CD4-positive, CD25-positive, alpha-beta regulatory T cell (primary cell): ENCODE measurements at regions not wholly inside any gene's neighbourhood (a gene's known extent, or its start where the extent isn't known, plus 50 kb on each side); places are given as distances from the start of the nearest gene placed in this dataset.
A peak's percentile ranks its signal among the peaks of the same experiment; 100 is the strongest.

Experiments
- ATAC-seq, 2 donors: fragments of 150-1000 bp; cut with Tn5 transposase; one replicate each; pipeline ENCODE4 v1.10.0; 2021; ENCODE audit warnings: low read depth in 2 of 2, moderate number of reproducible peaks in 2 of 2, moderate library complexity in 1 of 2
- DNase-seq, 3 donors: peaks; one replicate each; pipeline versions ENCODE4 v3.0.0 to v3.0.0-alpha.2; 2012 to 2022; ENCODE audit warnings: mixed read lengths in 1 of 3
- H3K27ac ChIP-seq: one replicate; pipeline ENCODE4 v1.7.0; 2013; ENCODE audit warnings: mild to moderate bottlenecking, low read length; ENCODE audit not compliant: insufficient read depth, poor library complexity, severe bottlenecking
- H3K27me3 ChIP-seq: one replicate; pipeline ENCODE4 v1.7.0; 2013; ENCODE audit warnings: low read length; ENCODE audit not compliant: control insufficient read depth, insufficient read depth
- H3K36me3 ChIP-seq: one replicate; pipeline ENCODE4 v1.7.0; 2013; ENCODE audit warnings: mild to moderate bottlenecking, low read length, moderate library complexity; ENCODE audit not compliant: control insufficient read depth, insufficient read depth
- H3K4me1 ChIP-seq: 2 replicates; pipeline ENCODE4 v1.7.0; 2013; ENCODE audit warnings: mild to moderate bottlenecking, low read length; ENCODE audit not compliant: insufficient read depth, control insufficient read depth, poor library complexity, severe bottlenecking
- H3K4me3 ChIP-seq: one replicate; pipeline ENCODE4 v1.7.0; 2013; ENCODE audit warnings: low read depth, mild to moderate bottlenecking, low read length, moderate library complexity
- H3K9me3 ChIP-seq, 2 experiments: 1 replicate in 1 of 2; 2 replicates in 1 of 2; pipeline ENCODE4 v1.7.0; 2013; ENCODE audit warnings: low read length in 2 of 2, mild to moderate bottlenecking in 1 of 2, moderate library complexity in 1 of 2; ENCODE audit not compliant: control insufficient read depth in 2 of 2
- H3K27ac Mint-ChIP-seq, 3 donors: one replicate each; pipeline ENCODE4 v1.8.0; 2020 to 2022; ENCODE audit warnings: mild to moderate bottlenecking in 3 of 3, mixed read lengths in 3 of 3, moderate library complexity in 2 of 3
- H3K27me3 Mint-ChIP-seq: one replicate; pipeline ENCODE4 v1.8.0; 2022; ENCODE audit warnings: mild to moderate bottlenecking, mixed read lengths
- H3K36me3 Mint-ChIP-seq: one replicate; pipeline ENCODE4 v1.8.0; 2020; ENCODE audit warnings: mixed read lengths
- H3K4me1 Mint-ChIP-seq, 4 donors: one replicate each; pipeline ENCODE4 v1.8.0; 2020 to 2022; ENCODE audit warnings: mixed read lengths in 4 of 4, mild to moderate bottlenecking in 1 of 4
- H3K4me3 Mint-ChIP-seq, 4 donors: one replicate each; pipeline ENCODE4 v1.8.0; 2020 to 2022; ENCODE audit warnings: mild to moderate bottlenecking in 4 of 4, mixed read lengths in 4 of 4, moderate library complexity in 3 of 4
- H3K9me3 Mint-ChIP-seq, 7 donors: one replicate each; pipeline ENCODE4 v1.8.0; 2020 to 2022; ENCODE audit warnings: mixed read lengths in 7 of 7, mild to moderate bottlenecking in 3 of 7, moderate library complexity in 2 of 7

DNA sequence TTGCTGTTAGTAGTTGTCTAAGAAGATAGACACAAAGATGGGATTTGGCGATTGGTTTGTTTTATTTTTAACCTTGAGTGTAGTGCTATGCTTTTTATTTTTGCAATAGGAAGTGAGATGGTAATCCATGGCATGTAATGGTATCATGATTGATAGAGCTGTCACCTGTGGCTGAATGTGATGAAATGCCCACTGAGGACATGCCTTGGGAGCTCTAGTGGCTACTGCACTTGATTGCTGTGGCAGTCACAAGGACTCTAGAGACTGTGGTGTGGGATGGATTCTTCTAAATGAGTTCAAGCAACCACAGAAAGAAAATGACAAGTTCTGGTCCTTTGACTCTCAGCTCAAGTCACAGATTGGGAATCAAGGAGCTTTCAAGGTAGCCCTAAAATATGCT is 139.4 kb downstream of the CYRIA start:
- H3K9me3 ChIP-seq = no peaks in the 10 kb centered on the region
- DNase-seq (no peak), ATAC-seq (no peak)
- H3K27me3 ChIP-seq = no peaks in the 10 kb centered on the region
- H3K4me3 ChIP-seq = no peak overlapping the region
- Mint-ChIP-seq H3K36me3 (no peaks in the 10 kb centered on the region), H3K4me1 (no peaks in the 10 kb centered on the region), H3K27me3 (peaks cover 7% of the 10 kb centered on the region), H3K4me3 (no peak overlapping the region), H3K27ac (no peak overlapping the region), H3K9me3 (peaks cover 0 to 3% (median 0%) of the 10 kb centered on the region in 7 donors)
- no peaks in the 10 kb centered on the region for H3K4me1 ChIP-seq
- H3K27ac ChIP-seq = no peak overlapping the region
- no peaks in the 10 kb centered on the region for H3K36me3 ChIP-seq

DNA sequence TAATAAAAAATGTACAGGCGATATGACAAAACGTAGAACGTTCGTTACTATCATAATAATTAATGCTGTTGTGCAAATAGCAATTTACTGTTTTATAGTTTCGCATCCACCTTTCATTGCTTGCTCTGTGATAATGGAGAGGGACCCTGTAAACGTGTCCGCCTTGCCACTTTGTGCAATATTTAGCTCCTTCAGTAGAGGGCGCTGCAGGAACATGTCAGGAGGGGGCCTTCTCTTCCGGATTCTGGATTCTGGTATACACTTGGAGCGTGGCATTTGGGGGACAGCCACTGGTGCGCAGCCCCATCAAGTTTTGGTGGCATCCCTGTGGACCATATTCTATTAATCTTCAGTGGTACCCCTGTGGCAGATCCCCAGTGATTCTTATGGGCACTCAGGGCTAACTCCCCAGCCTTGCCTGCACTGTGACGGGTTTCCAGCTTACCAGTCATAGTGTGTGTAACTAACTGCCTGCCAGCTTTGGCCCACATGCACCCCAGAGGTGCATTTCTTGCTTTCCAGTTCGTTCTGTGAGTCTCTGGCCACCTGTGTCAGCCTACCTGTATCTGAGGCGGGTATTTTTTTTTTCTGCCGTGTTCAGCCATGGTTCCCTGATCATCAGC is 140.3 kb downstream of the CYRIA start:
- Mint-ChIP-seq H3K4me1 (no peaks in the 10 kb centered on the region), H3K4me3 (no peak overlapping the region), H3K27me3 (peaks cover 7% of the 10 kb centered on the region), H3K9me3 (peaks cover 0 to 3% (median 0%) of the 10 kb centered on the region in 7 donors), H3K36me3 (no peaks in the 10 kb centered on the region), H3K27ac (no peak overlapping the region)
- Histone ChIP-seq H3K9me3 (no peaks in the 10 kb centered on the region), H3K27ac (no peak overlapping the region), H3K4me3 (no peak overlapping the region), H3K36me3 (no peaks in the 10 kb centered on the region), H3K27me3 (no peaks in the 10 kb centered on the region), H3K4me1 (no peaks in the 10 kb centered on the region)
- DNase-seq (peak in 1 of 3 donors; percentile 4), ATAC-seq (no peak)

DNA sequence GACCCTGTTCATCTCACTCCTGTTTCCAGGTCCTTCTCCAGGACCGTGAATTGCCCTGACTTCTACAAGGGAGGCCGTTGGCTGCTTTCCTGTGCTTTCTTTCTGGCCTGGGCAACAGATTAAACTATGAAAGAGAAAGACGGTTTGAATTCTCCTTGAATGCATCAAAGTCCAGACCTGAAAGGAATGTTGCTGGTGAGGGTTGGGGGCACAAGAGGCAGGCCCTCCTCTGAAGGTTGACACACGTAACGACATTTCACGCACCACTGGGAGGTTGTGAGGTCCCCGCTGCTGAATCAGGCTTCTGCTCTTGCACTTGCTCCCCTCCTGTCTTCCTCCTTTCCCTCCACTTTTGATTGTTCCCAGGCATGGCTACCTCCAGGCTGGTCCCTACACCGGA is 141.9 kb downstream of the CYRIA start:
- H3K4me3 Mint-ChIP-seq = no peak overlapping the region
- H3K4me3 ChIP-seq = no peak overlapping the region
- peaks cover 0 to 3% (median 0%) of the 10 kb centered on the region in 7 donors for H3K9me3 Mint-ChIP-seq
- H3K4me1 Mint-ChIP-seq = no peaks in the 10 kb centered on the region
- DNase-seq (no peak), ATAC-seq (no peak)
- no peaks in the 10 kb centered on the region for H3K4me1 ChIP-seq
- no peaks in the 10 kb centered on the region for H3K36me3 Mint-ChIP-seq
- H3K36me3 ChIP-seq = no peaks in the 10 kb centered on the region
- H3K27me3 ChIP-seq = no peaks in the 10 kb centered on the region
- H3K27ac Mint-ChIP-seq = no peak overlapping the region
- no peak overlapping the region for H3K27ac ChIP-seq
- no peaks in the 10 kb centered on the region for H3K9me3 ChIP-seq
- peaks cover 7% of the 10 kb centered on the region for H3K27me3 Mint-ChIP-seq

DNA sequence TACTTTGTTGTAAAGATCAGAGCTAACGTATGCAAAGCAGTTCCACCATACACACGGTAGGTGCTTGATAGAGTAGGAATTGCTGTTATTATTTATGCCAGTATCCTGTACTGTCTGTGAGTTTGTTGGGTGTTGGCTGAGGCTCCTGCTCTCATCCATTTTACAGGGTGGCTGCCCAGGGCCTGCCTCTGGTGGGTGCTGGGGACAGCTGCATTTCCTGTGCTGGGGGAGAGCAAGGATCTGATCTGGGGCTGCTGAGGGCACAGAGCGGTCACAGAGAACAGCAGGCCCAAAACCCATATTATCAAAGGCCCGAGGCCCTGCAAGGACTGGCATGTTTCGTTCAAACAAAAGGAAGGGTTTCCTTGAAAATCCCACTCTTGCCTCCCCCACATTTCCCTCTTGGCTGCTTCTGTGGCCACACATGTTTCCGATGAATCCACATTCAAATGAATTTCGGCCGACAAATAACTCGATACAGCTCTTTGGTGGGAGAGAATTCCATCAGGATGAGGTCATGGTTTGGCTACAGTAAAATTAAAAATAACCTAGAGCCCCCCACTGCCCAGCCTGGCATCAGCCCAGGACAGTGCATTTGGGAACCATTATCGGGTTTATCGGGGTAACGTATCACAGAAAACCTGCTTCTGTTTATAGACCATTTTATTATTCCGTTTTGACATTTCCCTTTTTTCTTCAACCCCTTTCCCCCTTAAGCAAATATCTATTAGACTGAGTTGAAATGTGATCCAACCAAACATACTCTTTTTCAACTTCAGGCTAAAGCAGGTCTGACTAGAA is 143.4 kb downstream of the CYRIA start:
- no peak for ATAC-seq
- H3K4me3 ChIP-seq = no peak overlapping the region
- peaks cover 0 to 3% (median 0%) of the 10 kb centered on the region in 7 donors for H3K9me3 Mint-ChIP-seq
- no peaks in the 10 kb centered on the region for H3K36me3 Mint-ChIP-seq
- H3K27me3 Mint-ChIP-seq = peaks cover 7% of the 10 kb centered on the region
- H3K4me1 Mint-ChIP-seq = peaks cover 0 to 2% (median 0%) of the 10 kb centered on the region in 4 donors
- DNase-seq = no peak
- no peak overlapping the region for H3K27ac Mint-ChIP-seq
- H3K4me3 Mint-ChIP-seq = no peak overlapping the region
- H3K9me3 ChIP-seq = no peaks in the 10 kb centered on the region
- H3K36me3 ChIP-seq = no peaks in the 10 kb centered on the region
- no peaks in the 10 kb centered on the region for H3K27me3 ChIP-seq
- H3K27ac ChIP-seq = no peak overlapping the region
- H3K4me1 ChIP-seq = no peaks in the 10 kb centered on the region

- Mint-ChIP-seq H3K4me1 (peaks cover 0 to 2% (median 0%) of the 10 kb centered on the region in 4 donors), H3K27me3 (peaks cover 7% of the 10 kb centered on the region), H3K9me3 (peaks cover 0 to 2% (median 0%) of the 10 kb centered on the region in 7 donors), H3K27ac (no peak overlapping the region), H3K36me3 (no peaks in the 10 kb centered on the region), H3K4me3 (no peak overlapping the region)
- ATAC-seq (no peak), DNase-seq (no peak)
- Histone ChIP-seq H3K9me3 (no peaks in the 10 kb centered on the region), H3K36me3 (no peaks in the 10 kb centered on the region), H3K4me3 (no peak overlapping the region), H3K4me1 (no peaks in the 10 kb centered on the region), H3K27me3 (no peaks in the 10 kb centered on the region), H3K27ac (no peak overlapping the region)
Measured at GRCh38 chr2:16520891-16521290, 144.7 kb downstream of the CYRIA start.

DNA sequence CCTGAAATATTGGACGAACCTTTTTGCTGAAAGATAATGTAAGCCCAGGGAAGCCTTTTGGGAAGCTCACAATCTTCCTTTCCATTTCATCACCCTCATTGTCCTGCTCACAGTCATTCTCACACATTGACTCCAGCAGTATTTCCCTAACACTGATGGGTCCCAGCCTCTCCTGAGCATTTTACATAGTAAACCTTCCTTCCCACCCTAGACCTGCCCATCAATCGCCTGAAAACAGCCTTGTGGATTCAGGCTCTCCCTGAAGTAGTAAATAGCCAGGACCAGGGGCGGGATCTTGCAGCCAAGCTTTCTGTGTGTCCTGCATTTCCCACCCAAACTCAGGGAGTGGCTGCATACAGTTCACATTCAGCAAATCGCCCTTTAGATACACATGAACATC is 149.9 kb downstream of the CYRIA start:
- H3K27ac ChIP-seq = no peak overlapping the region
- H3K4me1 Mint-ChIP-seq = peaks cover 0 to 2% (median 0%) of the 10 kb centered on the region in 4 donors
- H3K4me3 ChIP-seq = no peak overlapping the region
- H3K4me1 ChIP-seq = no peaks in the 10 kb centered on the region
- no peaks in the 10 kb centered on the region for H3K36me3 Mint-ChIP-seq
- H3K27ac Mint-ChIP-seq = no peak overlapping the region
- H3K9me3 ChIP-seq = no peaks in the 10 kb centered on the region
- ATAC-seq (no peak), DNase-seq (no peak)
- no peaks in the 10 kb centered on the region for H3K36me3 ChIP-seq
- no peaks in the 10 kb centered on the region for H3K27me3 ChIP-seq
- H3K9me3 Mint-ChIP-seq = peaks cover 0 to 2% (median 0%) of the 10 kb centered on the region in 7 donors
- no peak overlapping the region for H3K4me3 Mint-ChIP-seq
- peaks cover 5% of the 10 kb centered on the region for H3K27me3 Mint-ChIP-seq

DNA sequence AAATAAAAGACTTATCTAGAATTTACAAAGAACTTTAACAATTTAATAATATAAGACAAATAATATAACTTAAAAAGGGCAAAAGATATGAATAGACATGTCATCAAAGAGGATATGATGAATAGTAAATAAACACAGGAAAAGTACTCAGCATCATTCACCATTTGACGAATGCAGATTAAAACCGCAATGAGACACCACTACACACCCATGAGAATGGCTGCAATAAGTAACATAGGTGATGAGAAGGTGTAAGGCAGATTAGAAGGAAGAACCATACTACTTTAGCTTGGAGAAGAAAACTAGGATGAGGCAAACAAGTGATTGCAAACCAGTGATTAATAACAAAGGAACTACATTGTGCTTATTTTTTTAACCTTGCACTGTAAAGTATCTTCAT is 152.0 kb downstream of the CYRIA start:
- H3K27ac ChIP-seq = no peak overlapping the region
- H3K9me3 Mint-ChIP-seq = peaks cover 0 to 4% (median 0%) of the 10 kb centered on the region in 7 donors
- no peak overlapping the region for H3K4me3 Mint-ChIP-seq
- H3K4me1 ChIP-seq = no peaks in the 10 kb centered on the region
- H3K27me3 ChIP-seq = peaks cover 2% of the 10 kb centered on the region
- no peak overlapping the region for H3K4me3 ChIP-seq
- H3K27ac Mint-ChIP-seq = no peak overlapping the region
- peaks cover 13% of the 10 kb centered on the region for H3K27me3 Mint-ChIP-seq
- H3K36me3 Mint-ChIP-seq = no peaks in the 10 kb centered on the region
- H3K4me1 Mint-ChIP-seq = peaks cover 0 to 2% (median under 1%) of the 10 kb centered on the region in 4 donors
- H3K36me3 ChIP-seq = no peaks in the 10 kb centered on the region
- DNase-seq = no peak
- H3K9me3 ChIP-seq = no peaks in the 10 kb centered on the region
- no peak for ATAC-seq

- no peak overlapping the region for H3K4me3 Mint-ChIP-seq
- H3K27me3 Mint-ChIP-seq = peaks cover 24% of the 10 kb centered on the region
- H3K36me3 Mint-ChIP-seq = no peaks in the 10 kb centered on the region
Measured at GRCh38 chr2:16511041-16511440, 154.6 kb downstream of the CYRIA start.

More at GRCh38 chr2:16511041-16511440, 154.6 kb downstream of the CYRIA start:
- H3K27ac Mint-ChIP-seq = no peak overlapping the region
- H3K27ac ChIP-seq = no peak overlapping the region
- no peaks in the 10 kb centered on the region for H3K9me3 ChIP-seq
- H3K4me1 ChIP-seq = no peaks in the 10 kb centered on the region
- H3K27me3 ChIP-seq = peaks cover 4% of the 10 kb centered on the region
- H3K36me3 ChIP-seq = no peaks in the 10 kb centered on the region
- no peak for ATAC-seq
- no peak overlapping the region for H3K4me3 ChIP-seq
- DNase-seq = no peak
- peaks cover 0 to 4% (median 0%) of the 10 kb centered on the region in 7 donors for H3K9me3 Mint-ChIP-seq
- peaks cover 0 to 2% (median 0%) of the 10 kb centered on the region in 4 donors for H3K4me1 Mint-ChIP-seq
